ENCODE measurements at regions not wholly inside any gene's neighbourhood (a gene's known extent, or its start where the extent isn't known, plus 50 kb on each side); places are given as distances from the start of the nearest gene placed in this dataset.

- H3K27me3 ChIP-seq (ENCODE audit: insufficient read depth, low read length) = no peaks in the 10 kb centered on the region
- H3K4me3 ChIP-seq (ENCODE audit: insufficient read depth, low read length) = no peak overlapping the region
- no peaks in the 10 kb centered on the region for H3K9me3 ChIP-seq (ENCODE audit: low read depth, low read length)
- no peak for TF ChIP-seq CTCF (IDR thresholded peaks at IDR 0.05; ENCODE audit: extremely low read depth, low read depth, low read length)
- no peaks in the 10 kb centered on the region for H3K79me2 ChIP-seq (ENCODE audit: insufficient read depth, low read length)
- no peaks in the 10 kb centered on the region for H4K20me1 ChIP-seq (ENCODE audit: insufficient read depth, low read length)
- DNase-seq (ENCODE audit: insufficient read length, low spot score, missing footprints) = no peak
- no peak overlapping the region for H2AFZ ChIP-seq (ENCODE audit: low read length)
- no peak overlapping the region for H3K4me2 ChIP-seq (ENCODE audit: insufficient read depth, low read length)
- no peaks in the 10 kb centered on the region for H3K4me1 ChIP-seq (ENCODE audit: insufficient read depth, low read length)
- H3K36me3 ChIP-seq (ENCODE audit: insufficient read depth, low read length) = no peaks in the 10 kb centered on the region
- no peak overlapping the region for H3K27ac ChIP-seq (ENCODE audit: low read depth, low read length)
Measured at GRCh38 chr18:73733806-73734314, 413.8 kb downstream of the FBXO15 start.

- DNase-seq (ENCODE audit: insufficient read length, low spot score, missing footprints) = no peak
- Histone ChIP-seq H2AFZ (ENCODE audit: low read length) (no peak overlapping the region), H3K9me3 (ENCODE audit: low read depth, low read length) (no peaks in the 10 kb centered on the region), H3K4me1 (ENCODE audit: insufficient read depth, low read length) (no peaks in the 10 kb centered on the region), H3K36me3 (ENCODE audit: insufficient read depth, low read length) (no peaks in the 10 kb centered on the region), H3K27ac (ENCODE audit: low read depth, low read length) (no peak overlapping the region), H3K79me2 (ENCODE audit: insufficient read depth, low read length) (no peaks in the 10 kb centered on the region), H3K4me2 (ENCODE audit: insufficient read depth, low read length) (no peak overlapping the region), H4K20me1 (ENCODE audit: insufficient read depth, low read length) (no peaks in the 10 kb centered on the region), H3K27me3 (ENCODE audit: insufficient read depth, low read length) (no peaks in the 10 kb centered on the region), H3K4me3 (ENCODE audit: insufficient read depth, low read length) (no peak overlapping the region)
- TF ChIP-seq CTCF (IDR thresholded peaks at IDR 0.05; ENCODE audit: extremely low read depth, low read depth, low read length) = no peak
Measured at GRCh38 chr18:73733376-73733775, 414.3 kb downstream of the FBXO15 start.

DNA sequence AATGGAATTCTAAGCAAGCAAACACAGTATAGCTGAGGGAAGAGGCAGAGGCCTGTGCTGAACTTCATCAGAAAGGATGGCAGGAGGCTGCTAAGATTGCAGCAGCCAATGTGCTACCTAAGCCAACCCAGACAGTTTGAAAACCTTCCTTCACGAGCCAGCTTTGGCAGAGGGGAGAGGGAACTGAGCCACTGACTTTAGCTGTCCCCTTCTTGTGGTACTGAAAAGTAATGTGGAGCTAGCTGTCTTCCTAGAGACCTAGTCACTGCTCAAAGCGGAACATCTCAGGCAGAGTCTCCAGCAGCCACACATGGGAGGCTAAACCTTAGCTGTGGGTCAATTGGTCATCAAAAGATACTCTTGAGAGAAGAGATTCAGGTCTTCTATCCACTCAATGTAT lies 419.0 kb downstream of the FBXO15 start:
- Histone ChIP-seq H3K79me2 (ENCODE audit: insufficient read depth, low read length) (no peaks in the 10 kb centered on the region), H4K20me1 (ENCODE audit: insufficient read depth, low read length) (no peaks in the 10 kb centered on the region), H3K9me3 (ENCODE audit: low read depth, low read length) (no peaks in the 10 kb centered on the region), H3K4me2 (ENCODE audit: insufficient read depth, low read length) (no peak overlapping the region), H3K36me3 (ENCODE audit: insufficient read depth, low read length) (no peaks in the 10 kb centered on the region), H2AFZ (ENCODE audit: low read length) (no peak overlapping the region), H3K27ac (ENCODE audit: low read depth, low read length) (no peak overlapping the region), H3K4me3 (ENCODE audit: insufficient read depth, low read length) (no peak overlapping the region), H3K27me3 (ENCODE audit: insufficient read depth, low read length) (no peaks in the 10 kb centered on the region), H3K4me1 (ENCODE audit: insufficient read depth, low read length) (no peaks in the 10 kb centered on the region)
- no peak for TF ChIP-seq CTCF (IDR thresholded peaks at IDR 0.05; ENCODE audit: extremely low read depth, low read depth, low read length)
- DNase-seq (ENCODE audit: insufficient read length, low spot score, missing footprints) = no peak

DNA sequence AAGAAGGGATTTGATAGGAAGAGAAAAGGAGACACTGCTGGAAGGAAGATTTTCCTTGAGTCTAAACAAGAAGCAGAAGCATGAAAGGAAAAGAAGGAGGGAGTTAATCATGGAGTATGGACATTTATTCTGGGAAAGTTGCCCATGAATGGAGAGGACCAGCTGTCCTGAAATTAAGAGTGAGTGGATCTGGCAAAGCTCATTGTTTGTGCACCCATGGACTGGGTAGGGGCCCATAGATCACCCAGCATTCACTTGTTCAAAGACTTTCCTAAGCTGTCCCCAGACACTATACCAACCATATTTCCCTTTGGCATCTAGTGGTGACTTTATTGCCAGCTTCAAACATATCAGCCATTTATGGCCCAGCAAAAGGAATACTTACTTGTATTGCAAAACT lies 422.7 kb downstream of the FBXO15 start:
- H3K36me3 ChIP-seq (ENCODE audit: insufficient read depth, low read length) = no peaks in the 10 kb centered on the region
- no peaks in the 10 kb centered on the region for H3K79me2 ChIP-seq (ENCODE audit: insufficient read depth, low read length)
- H3K27ac ChIP-seq (ENCODE audit: low read depth, low read length) = no peak overlapping the region
- no peak overlapping the region for H2AFZ ChIP-seq (ENCODE audit: low read length)
- H3K9me3 ChIP-seq (ENCODE audit: low read depth, low read length) = no peaks in the 10 kb centered on the region
- H4K20me1 ChIP-seq (ENCODE audit: insufficient read depth, low read length) = no peaks in the 10 kb centered on the region
- H3K4me3 ChIP-seq (ENCODE audit: insufficient read depth, low read length) = no peak overlapping the region
- no peaks in the 10 kb centered on the region for H3K4me1 ChIP-seq (ENCODE audit: insufficient read depth, low read length)
- H3K27me3 ChIP-seq (ENCODE audit: insufficient read depth, low read length) = no peaks in the 10 kb centered on the region
- TF ChIP-seq CTCF (IDR thresholded peaks at IDR 0.05; ENCODE audit: extremely low read depth, low read depth, low read length) = no peak
- no peak overlapping the region for H3K4me2 ChIP-seq (ENCODE audit: insufficient read depth, low read length)
- no peak for DNase-seq (ENCODE audit: insufficient read length, low spot score, missing footprints)

All from osteoblast (primary cell).